GM12865 (cell line): ENCODE measurements at regions not wholly inside any gene's neighbourhood (a gene's known extent, or its start where the extent isn't known, plus 50 kb on each side); places are given as distances from the start of the nearest gene placed in this dataset.

ENCODE experiments used
- DNase-seq: peaks from one replicate; pipeline ENCODE4 v3.0.0; 2010; ENCODE audit warnings: low read depth
- H3K4me3 ChIP-seq: 2 replicates; pipeline ENCODE4 v1.5.1; 2011; ENCODE audit warnings: mild to moderate bottlenecking, low read depth, low read length, control low read depth
- CTCF ChIP-seq: IDR thresholded peaks from 2 replicates; pipeline ENCODE4 v1.5.1; 2011; ENCODE audit warnings: low read length, control low read depth, low read depth, inconsistent platforms; ENCODE audit not compliant: insufficient read depth; ENCODE audit errors: missing control alignments

- TF ChIP-seq CTCF, result no peak
- DNase-seq, result no peak
- H3K4me3 ChIP-seq, result no peak overlapping the region
These were observed 129.4 kb upstream of the VLDLR start for GRCh38 chr9:2492161-2492560.

GRCh38 chr9:2493109-2493508 is 128.5 kb upstream of the VLDLR start:
- H3K4me3 ChIP-seq, result no peak overlapping the region
- no peak for TF ChIP-seq CTCF
- no peak for DNase-seq

- no peak for TF ChIP-seq CTCF
- no peak overlapping the region for H3K4me3 ChIP-seq
- no peak for DNase-seq
These were observed 128.1 kb upstream of the VLDLR start for GRCh38 chr9:2493529-2493928.

GRCh38 chr9:2494562-2494961 is 127.0 kb upstream of the VLDLR start:
- no peak for TF ChIP-seq CTCF
- H3K4me3 ChIP-seq, result no peak overlapping the region
- DNase-seq, result no peak

GRCh38 chr9:2495221-2496005 is 126.2 kb upstream of the VLDLR start:
- TF ChIP-seq CTCF, result no peak
- DNase-seq, result no peak
- H3K4me3 ChIP-seq, result no peak overlapping the region

GRCh38 chr9:2496169-2496568 is 125.4 kb upstream of the VLDLR start:
- no peak for DNase-seq
- TF ChIP-seq CTCF, result no peak
- H3K4me3 ChIP-seq, result no peak overlapping the region

- TF ChIP-seq CTCF, result no peak
- no peak for DNase-seq
- no peak overlapping the region for H3K4me3 ChIP-seq
These were observed 124.7 kb upstream of the VLDLR start for GRCh38 chr9:2496934-2497333.
